GM18907 (cell line): ENCODE measurements at regions not wholly inside any gene's neighbourhood (a gene's known extent, or its start where the extent isn't known, plus 50 kb on each side); places are given as distances from the start of the nearest gene placed in this dataset.

Experiments
- ATAC-seq: cut with Tn5 transposase; IDR thresholded peaks from one replicate; pipeline ENCODE4 v1.9.1; 2021; ENCODE audit warnings: mild to moderate bottlenecking, moderate library complexity; ENCODE audit not compliant: unreplicated experiment

- ATAC-seq, result no peak
Observed at GRCh38 chr21:35940074-35940927, 120.0 kb downstream of the SETD4 start.

GRCh38 chr21:35938446-35938845 lies 121.9 kb downstream of the SETD4 start:
- ATAC-seq, result no peak

- ATAC-seq, result no peak
Observed at GRCh38 chr21:35933466-35933865, 126.9 kb downstream of the SETD4 start.

GRCh38 chr21:35932232-35932911 lies 128.0 kb downstream of the SETD4 start:
- peak; percentile 76 for ATAC-seq

GRCh38 chr21:35929901-35930300 lies 130.4 kb downstream of the SETD4 start:
- ATAC-seq, result no peak

GRCh38 chr21:35927262-35927661 lies 133.1 kb downstream of the SETD4 start:
- no peak for ATAC-seq

GRCh38 chr21:35926003-35926740 lies 134.2 kb downstream of the SETD4 start:
- ATAC-seq, result no peak

- ATAC-seq, result no peak
Observed at GRCh38 chr21:35925497-35925896, 134.8 kb downstream of the SETD4 start.

- ATAC-seq, result no peak
Observed at GRCh38 chr21:35924714-35925301, 135.5 kb downstream of the SETD4 start.

GRCh38 chr21:35923971-35924370 lies 136.4 kb downstream of the SETD4 start:
- no peak for ATAC-seq

- no peak for ATAC-seq
Observed at GRCh38 chr21:35922618-35923017, 137.7 kb downstream of the SETD4 start.

GRCh38 chr21:35921471-35921870 lies 138.9 kb downstream of the SETD4 start:
- no peak for ATAC-seq

- no peak for ATAC-seq
Observed at GRCh38 chr21:35920436-35920835, 139.9 kb downstream of the SETD4 start.

- no peak for ATAC-seq
Observed at GRCh38 chr21:35915030-35915429, 145.3 kb downstream of the SETD4 start.

- ATAC-seq, result no peak
Observed at GRCh38 chr21:35911412-35912191, 148.7 kb downstream of the SETD4 start.

- no peak for ATAC-seq
Observed at GRCh38 chr21:35909456-35910223, 150.7 kb downstream of the SETD4 start.

- no peak for ATAC-seq
Observed at GRCh38 chr21:35908311-35909078, 151.8 kb downstream of the SETD4 start.

GRCh38 chr21:35906586-35906985 lies 153.7 kb downstream of the SETD4 start:
- ATAC-seq, result no peak

- no peak for ATAC-seq
Observed at GRCh38 chr21:35905963-35906345, 154.4 kb downstream of the SETD4 start.
